Activated CD4-positive, CD25-positive, alpha-beta regulatory T cell treated with anti-CD3 and anti-CD28 coated beads, Interleukin-2, amount 50 U/mL, for 24 hours (primary cell): ENCODE measurements at regions not wholly inside any gene's neighbourhood (a gene's known extent, or its start where the extent isn't known, plus 50 kb on each side); places are given as distances from the start of the nearest gene placed in this dataset.
A peak's percentile ranks its signal among the peaks of the same experiment; 100 is the strongest.

ENCODE experiments used
- ATAC-seq, 2 donors: fragments of 150-1000 bp; cut with Tn5 transposase; one replicate each; pipeline ENCODE4 v1.10.0; 2021; ENCODE audit warnings: mild to moderate bottlenecking in 1 of 2, moderate library complexity in 1 of 2

- ATAC-seq = no peak
Measured at GRCh38 chr7:7060828-7061599, 121.3 kb upstream of the C1GALT1 start.

- ATAC-seq = no peak
Measured at GRCh38 chr7:7077945-7078344, 104.4 kb upstream of the C1GALT1 start.

DNA sequence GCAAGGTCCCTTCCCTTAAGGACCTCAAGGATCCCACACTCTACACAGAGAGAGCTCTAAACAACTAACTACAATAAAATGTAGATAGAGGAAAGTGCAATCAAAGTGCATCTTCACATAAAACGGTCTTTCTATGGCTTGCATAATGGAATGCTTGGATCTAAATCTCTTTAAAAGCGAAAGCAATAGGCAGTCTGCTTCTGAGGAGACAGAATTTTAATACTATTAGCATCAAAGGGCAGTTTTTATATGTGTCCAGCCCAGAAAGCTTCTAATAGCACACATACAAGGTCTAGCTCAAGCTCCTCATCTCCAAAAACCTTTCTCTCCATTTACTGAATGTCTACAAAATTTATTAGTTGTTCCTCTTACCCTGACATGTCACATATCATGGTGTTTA, 101.5 kb upstream of the C1GALT1 start:
- ATAC-seq = no peak

DNA sequence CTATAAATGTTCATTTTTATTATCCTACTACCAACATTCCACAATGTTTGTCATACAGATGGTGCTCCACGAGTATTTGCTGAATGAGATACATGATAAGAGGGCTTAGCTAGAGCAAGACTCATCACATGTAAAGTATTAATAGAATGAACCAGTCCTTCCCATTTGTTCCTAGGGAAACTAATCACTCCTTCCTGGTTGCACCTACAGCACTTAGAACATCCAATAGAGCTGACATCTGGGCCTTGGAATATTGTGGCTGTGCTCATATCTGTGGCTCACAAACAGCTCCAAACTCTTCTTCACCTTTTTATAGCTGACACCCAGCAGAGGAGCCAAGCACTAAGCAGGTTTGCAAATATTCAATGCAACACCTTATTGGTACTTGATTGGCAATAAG, 91.9 kb upstream of the C1GALT1 start:
- ATAC-seq = no peak

- no peak for ATAC-seq
Measured at GRCh38 chr7:7098280-7098818, 84.0 kb upstream of the C1GALT1 start.

DNA sequence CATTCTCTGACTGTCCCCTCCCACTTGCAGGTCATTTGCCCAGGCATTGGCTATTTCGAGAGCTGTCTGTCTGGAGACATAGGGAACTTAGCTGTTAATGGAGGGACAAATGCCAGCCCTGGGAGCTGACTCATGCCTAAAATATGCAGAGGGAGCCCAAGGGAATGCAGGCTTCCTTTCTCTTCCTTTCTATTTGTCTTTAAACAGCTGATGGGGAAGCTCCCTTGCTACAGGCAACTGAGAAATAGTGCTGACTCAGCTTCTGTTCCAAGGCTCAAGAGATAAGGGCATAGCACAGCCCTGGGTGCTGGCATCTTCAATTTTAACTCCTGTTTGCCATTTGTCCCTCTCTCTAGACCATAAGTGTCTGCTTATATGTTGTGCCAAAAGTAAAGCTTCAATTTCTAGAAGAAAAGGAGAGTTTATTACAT, 82.7 kb upstream of the C1GALT1 start:
- no peak for ATAC-seq

DNA sequence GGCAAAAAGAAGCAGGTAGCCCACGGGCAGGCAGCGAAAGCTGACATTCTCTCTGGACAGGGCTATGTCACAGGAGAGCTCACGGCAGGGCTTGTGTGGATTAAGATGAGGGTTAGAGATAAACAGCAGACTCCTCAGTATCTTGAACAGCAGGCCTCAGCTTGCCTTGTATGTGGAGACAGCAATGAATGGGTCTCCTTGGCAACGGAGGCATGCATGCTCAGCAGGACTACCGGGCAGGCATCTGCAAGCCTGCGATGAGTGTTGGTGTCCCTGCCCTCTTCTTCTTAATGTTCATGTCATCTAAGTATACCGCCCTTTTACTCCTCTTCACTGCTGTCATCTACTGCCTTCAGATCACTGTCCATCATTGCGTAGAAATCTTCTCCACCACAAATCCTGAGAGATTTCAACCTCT, 81.9 kb upstream of the C1GALT1 start:
- no peak for ATAC-seq

DNA sequence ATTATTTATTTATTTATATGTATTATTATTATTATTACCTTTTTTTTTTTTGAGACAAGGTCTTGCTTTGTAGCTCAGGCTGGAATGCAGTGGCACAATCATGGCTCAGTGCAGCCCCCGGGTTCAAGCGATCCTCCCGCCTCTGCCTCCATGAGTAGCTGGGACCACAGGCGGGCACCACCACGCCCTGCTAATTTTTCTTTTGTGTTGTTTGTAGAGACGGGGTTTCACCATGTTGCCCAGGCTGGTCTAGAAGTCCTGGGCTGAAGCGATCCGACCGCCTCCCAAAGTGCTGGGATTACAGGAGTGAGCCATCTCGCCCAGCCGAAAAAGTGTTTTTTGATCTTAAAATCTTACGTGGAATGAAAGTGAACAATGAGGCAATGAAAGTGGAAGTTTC, 79.4 kb upstream of the C1GALT1 start:
- no peak for ATAC-seq

GRCh38 chr7:7103343-7104313, 78.7 kb upstream of the C1GALT1 start:
- ATAC-seq = peak in 1 of 2 donors; percentile 53

DNA sequence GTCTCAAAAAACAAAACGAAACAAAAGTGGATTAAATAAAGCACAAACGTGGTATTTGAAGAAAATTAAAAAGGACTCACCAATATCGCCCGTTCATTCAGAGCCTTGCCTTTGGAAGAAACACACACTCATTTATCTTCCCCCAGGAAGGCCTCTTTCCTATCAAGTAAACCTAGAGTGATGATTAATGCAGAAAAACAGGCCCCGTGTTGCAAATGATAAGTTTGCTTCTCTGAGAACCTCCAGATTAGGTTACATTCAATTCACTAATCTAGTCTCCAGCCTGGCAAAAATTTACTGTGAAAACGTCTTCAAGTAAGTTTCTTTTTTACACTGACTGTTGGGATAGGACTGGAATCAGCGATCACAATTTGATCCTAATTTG, 78.0 kb upstream of the C1GALT1 start:
- ATAC-seq = no peak

- ATAC-seq = no peak
Measured at GRCh38 chr7:7104971-7105370, 77.4 kb upstream of the C1GALT1 start.

DNA sequence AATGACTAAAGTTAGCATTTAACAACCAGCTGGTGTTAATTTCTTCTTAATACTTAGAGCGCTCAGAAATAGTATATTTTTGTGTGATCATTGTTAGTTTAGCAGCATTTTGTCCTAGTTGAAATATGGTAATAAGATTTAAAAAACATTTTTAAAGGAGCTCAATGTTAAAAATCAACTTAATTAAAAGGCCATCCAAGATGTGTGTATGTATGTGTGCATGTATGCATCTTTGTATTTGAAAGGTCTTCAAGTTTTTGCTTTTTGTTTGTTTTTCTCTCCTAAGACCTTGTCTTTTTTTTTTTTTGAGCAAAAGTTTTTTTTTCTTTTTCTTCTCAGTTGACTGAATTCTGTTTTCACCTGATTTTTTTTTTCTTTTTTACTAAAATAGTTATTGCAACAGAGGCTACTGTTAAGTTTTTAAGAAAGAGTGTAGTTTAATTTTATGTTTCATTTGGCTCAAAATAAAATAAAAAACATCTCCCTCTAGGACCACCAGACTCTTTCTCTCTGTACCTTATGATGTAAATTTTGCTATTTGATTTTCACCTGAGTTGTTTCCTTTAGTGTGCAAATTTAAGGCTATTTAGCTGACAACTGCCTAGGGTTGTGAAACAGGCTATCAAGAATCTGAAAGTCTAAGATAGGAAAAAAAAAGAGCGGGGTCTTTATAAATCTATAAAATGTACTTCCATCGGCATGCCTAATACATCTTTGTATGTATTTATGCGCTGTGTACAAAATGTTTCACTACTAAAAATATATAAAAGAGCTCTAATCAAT, 76.4 kb upstream of the C1GALT1 start:
- no peak for ATAC-seq

DNA sequence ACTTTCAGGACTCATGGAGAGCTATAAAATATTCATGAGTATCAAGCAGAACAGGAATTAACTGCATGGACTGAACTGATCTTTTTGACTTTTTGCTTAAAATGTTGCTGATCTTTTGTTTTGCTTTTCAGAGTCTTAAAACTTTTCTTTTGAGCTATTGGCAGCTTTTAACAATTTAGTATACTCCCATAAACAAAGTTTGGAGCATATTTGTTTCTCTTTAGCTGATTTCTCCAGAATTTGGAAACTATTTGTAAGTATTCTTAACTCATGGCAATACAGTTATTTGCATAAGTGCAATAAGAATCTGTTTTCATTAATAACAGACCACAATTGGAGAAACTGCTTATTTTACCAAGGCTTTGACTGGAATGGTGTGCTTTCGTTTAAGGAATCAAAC, 73.4 kb upstream of the C1GALT1 start:
- ATAC-seq = no peak

DNA sequence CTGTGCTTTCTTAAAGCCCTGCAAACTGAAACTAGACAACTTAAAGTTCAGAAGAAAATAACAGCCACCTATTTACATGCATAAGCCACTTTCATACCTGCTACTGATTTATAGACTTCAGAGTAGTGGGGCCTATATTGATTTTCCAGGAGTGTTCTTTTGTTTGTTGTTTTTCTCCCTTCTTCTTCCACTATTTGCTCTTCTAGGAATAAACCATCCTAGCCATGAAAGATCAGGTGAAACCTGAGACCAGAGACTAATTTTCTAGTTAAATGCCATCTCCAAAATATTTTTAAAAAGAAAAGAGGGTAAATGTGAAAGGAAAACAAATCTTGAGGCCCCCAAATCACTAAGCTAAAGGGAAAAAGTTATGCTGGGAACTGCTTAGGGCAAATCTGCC, 72.4 kb upstream of the C1GALT1 start:
- ATAC-seq = no peak

GRCh38 chr7:7110706-7111105, 71.6 kb upstream of the C1GALT1 start:
- ATAC-seq = no peak

DNA sequence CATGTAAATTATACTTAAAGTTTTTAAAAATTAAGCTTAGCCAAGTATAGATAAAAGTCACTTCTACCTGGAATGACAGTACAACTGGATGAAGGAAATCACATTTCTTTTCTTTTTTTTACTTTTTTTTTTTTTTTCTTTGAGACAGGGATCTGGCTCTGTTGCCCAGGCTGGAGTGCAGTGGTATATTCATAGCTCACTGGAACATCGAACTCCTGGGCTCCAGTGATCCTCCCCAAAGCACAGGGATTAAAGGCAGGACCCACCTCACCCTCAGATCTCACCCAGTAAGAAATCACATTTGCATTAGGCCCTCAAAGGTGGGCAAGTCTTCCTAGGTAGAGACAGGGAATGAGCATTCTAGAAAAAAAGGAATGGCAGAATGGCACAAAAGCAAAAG, 69.5 kb upstream of the C1GALT1 start:
- ATAC-seq = no peak

GRCh38 chr7:7114575-7115291, 67.6 kb upstream of the C1GALT1 start:
- no peak for ATAC-seq

DNA sequence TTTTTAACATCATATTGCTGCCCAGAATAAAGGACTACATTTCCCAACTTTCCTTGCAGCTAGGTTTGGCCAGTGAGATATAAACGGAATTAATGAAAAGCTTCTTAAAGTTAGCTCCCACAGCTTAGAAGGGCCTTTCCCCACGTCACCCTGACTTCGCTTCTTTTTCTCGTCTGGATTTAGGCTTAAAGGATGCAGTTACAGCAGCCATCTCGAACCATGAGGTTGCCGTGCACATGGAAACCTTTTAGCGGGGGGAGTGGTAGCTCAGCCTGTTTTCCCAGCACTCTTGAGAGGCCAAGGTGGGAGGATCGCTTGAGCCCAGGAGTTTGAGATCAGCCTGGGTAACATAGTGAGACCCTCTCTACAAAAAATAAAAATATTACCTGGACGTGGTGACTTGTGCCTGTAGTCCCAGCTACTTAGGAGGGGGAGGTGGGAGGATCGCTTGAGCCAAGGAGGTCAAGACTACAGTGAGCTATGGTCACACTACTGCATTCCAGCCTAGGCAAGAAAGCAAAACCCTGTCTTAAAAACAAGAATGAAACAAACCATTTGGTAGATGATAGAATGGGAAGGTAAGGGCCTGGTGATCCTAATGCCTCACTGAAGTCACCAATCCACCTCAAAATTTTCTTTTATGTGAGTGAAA, 64.3 kb upstream of the C1GALT1 start:
- no peak for ATAC-seq

DNA sequence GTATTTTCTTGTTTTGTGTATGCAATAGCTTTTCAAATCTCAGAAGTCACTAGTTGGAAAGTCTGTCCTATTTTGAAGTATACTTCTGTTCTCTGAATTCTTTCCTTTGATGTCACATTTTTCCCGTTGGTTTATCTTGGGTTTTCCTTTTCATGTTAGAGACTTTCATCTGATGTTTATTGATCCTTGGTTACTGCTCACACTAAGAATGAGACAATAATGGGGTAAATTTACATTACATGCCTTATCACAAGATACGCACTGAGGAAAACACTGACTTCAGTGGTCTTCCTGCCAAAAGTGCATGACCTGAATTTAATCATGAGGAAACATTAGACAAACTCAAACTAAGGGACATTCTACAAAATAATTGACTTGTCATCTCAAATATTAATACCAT, 63.5 kb upstream of the C1GALT1 start:
- ATAC-seq = no peak

DNA sequence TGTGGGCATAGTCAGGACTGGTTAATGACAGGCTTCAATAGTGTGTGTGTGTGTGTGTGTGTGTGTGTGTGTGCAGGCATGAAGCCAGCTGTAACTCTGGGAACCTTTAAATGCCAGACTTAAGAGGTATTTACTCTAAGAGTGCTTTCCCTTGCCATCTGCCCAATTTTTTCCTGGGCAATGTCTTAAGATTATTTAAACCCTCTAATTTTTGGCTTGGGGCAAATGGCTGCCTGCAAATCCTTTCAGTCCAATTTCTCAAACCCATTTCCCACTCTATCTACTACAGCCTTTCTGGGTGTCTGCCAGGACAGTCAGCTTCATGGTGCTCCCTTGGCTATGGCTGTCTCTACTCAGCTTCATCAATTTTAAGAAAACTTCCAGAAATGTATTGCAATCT, 62.6 kb upstream of the C1GALT1 start:
- ATAC-seq = no peak

- no peak for ATAC-seq
Measured at GRCh38 chr7:7122033-7122478, 60.3 kb upstream of the C1GALT1 start.
